ENCODE measurements at regions not wholly inside any gene's neighbourhood (a gene's known extent, or its start where the extent isn't known, plus 50 kb on each side); places are given as distances from the start of the nearest gene placed in this dataset.

GRCh38 chr2:234669621-234670020, 172.7 kb upstream of the ARL4C start (continued):
- TF ChIP-seq CHD7 (IDR thresholded peaks at IDR 0.05; ENCODE audit: insufficient replicate concordance, low read length) = no peak
- TF ChIP-seq CTCF (IDR thresholded peaks at IDR 0.05; ENCODE audit: control extremely low read depth in 1 of 3, insufficient read depth in 1 of 3, low read depth in 1 of 3, low read length in 3 of 3) = peak; percentile 59 to 85 (median 82)
- no peak for TF ChIP-seq MAX (IDR thresholded peaks at IDR 0.05)
- TF ChIP-seq ATF3 (IDR thresholded peaks at IDR 0.05; ENCODE audit: insufficient read depth, low read depth, low read length) = no peak
- TF ChIP-seq EZH2 (IDR thresholded peaks at IDR 0.05; ENCODE audit: low read depth, low read length, severe bottlenecking) = no peak
- no peak for TF ChIP-seq POU5F1 (IDR thresholded peaks at IDR 0.05; ENCODE audit: low read depth, low read length)
- no peak for TF ChIP-seq E2F6 (IDR thresholded peaks at IDR 0.05)
